Endothelial cell of umbilical vein (primary cell): ENCODE measurements at regions not wholly inside any gene's neighbourhood (a gene's known extent, or its start where the extent isn't known, plus 50 kb on each side); places are given as distances from the start of the nearest gene placed in this dataset.
"Not testable (repeated sequence)": the region's sequence is repeated elsewhere in the genome, so short reads cannot be mapped to it uniquely, and the experiment has no call there.

Experiments used
- BruUV-seq: library from RNA; stranded (reverse); fragments of 400-500 nt; replicated peaks from 2 replicates; lab custom pipeline; 2021; lab: Mats Ljungman, UMichigan
- CTCF ChIA-PET: fragments of 300-600, 350-600 bp; sonication (Branson Sonifier 250); formaldehyde crosslinking; loops from one replicate; lab custom pipeline; 2021; ENCODE audit warnings: antibody characterized with exemption, inconsistent platforms; lab: Charles Lee
- POLR2A ChIA-PET: fragments of 300-600, 350-600 bp; sonication (Branson Sonifier 250); formaldehyde crosslinking; loops from one replicate; lab custom pipeline; 2021; ENCODE audit warnings: antibody characterized with exemption, inconsistent platforms; lab: Charles Lee
- DNase-seq: peaks from one replicate; pipeline ENCODE4 v3.0.0-alpha.2; 2011; ENCODE audit warnings: low read depth, low spot score
- FAIRE-seq: peaks from 2 replicates; lab custom pipeline; 2011; peaks lifted over from hg19 to GRCh38; lab: Jason Lieb, UNC
- H2AFZ ChIP-seq: 2 replicates; pipeline ENCODE4 v1.6.0; 2012; ENCODE audit warnings: low read depth, low read length, control low read depth, inconsistent platforms
- H3K27ac ChIP-seq: 2 replicates; pipeline ENCODE4 v1.5.1; 2011; ENCODE audit warnings: low read depth, mild to moderate bottlenecking, control low read depth, low read length, moderate library complexity; ENCODE audit not compliant: insufficient read depth
- H3K27me3 ChIP-seq, 2 experiments: 2 replicates each; pipeline versions ENCODE4 v1.6.0 to v1.6.1; 2011; ENCODE audit warnings: low read length in 2 of 2, mixed read lengths in 1 of 2; ENCODE audit not compliant: control insufficient read depth in 2 of 2, insufficient read depth in 2 of 2
- H3K36me3 ChIP-seq, 2 experiments: 2 replicates in 1 of 2; 3 replicates in 1 of 2; pipeline ENCODE4 v1.5.1; 2011; ENCODE audit warnings: low read length in 2 of 2, mild to moderate bottlenecking in 1 of 2, moderate library complexity in 1 of 2; ENCODE audit not compliant: control insufficient read depth in 2 of 2, insufficient read depth in 2 of 2; ENCODE audit errors: extremely low read depth in 1 of 2
- H3K4me1 ChIP-seq: 3 replicates; pipeline ENCODE4 v1.5.1; 2011; ENCODE audit warnings: mild to moderate bottlenecking, low read length; ENCODE audit not compliant: control insufficient read depth, insufficient read depth; ENCODE audit errors: extremely low read depth
- H3K4me2 ChIP-seq: 2 replicates; pipeline ENCODE4 v1.6.1; 2011; ENCODE audit warnings: low read length, control low read depth, mixed read lengths; ENCODE audit not compliant: insufficient read depth
- H3K4me3 ChIP-seq, 3 experiments: fragments of 200-600 bp in 1 of 3; sonication (generic), shearing (Covaris generic) in 1 of 3; replicated peaks in 1 of 3; 2 replicates each; pipeline ENCODE4 v1.5.1; 2011 to 2016; ENCODE audit warnings: control low read depth in 3 of 3, low read length in 3 of 3, mild to moderate bottlenecking in 2 of 3, inconsistent platforms in 1 of 3, low read depth in 1 of 3, moderate library complexity in 1 of 3; ENCODE audit not compliant: insufficient read depth in 1 of 3
- H3K79me2 ChIP-seq: 2 replicates; pipeline ENCODE4 v1.6.0; 2012; ENCODE audit warnings: low read length, inconsistent platforms; ENCODE audit not compliant: control insufficient read depth, insufficient read depth
- H3K9ac ChIP-seq: replicated peaks from 2 replicates; pipeline ENCODE3; 2011; ENCODE audit warnings: low read length, control low read depth; ENCODE audit not compliant: insufficient read depth; ENCODE audit errors: extremely low read depth
- H3K9me1 ChIP-seq: replicated peaks from 3 replicates; pipeline ENCODE4 v1.6.0; 2011; ENCODE audit warnings: mild to moderate bottlenecking, low read length; ENCODE audit not compliant: control insufficient read depth, insufficient read depth; ENCODE audit errors: extremely low read depth
- H3K9me3 ChIP-seq: replicated peaks from 2 replicates; pipeline ENCODE4 v1.5.1; 2012; ENCODE audit warnings: low read length, inconsistent platforms; ENCODE audit not compliant: control insufficient read depth, insufficient read depth
- H4K20me1 ChIP-seq: replicated peaks from 2 replicates; pipeline ENCODE3; 2011; ENCODE audit warnings: mild to moderate bottlenecking, low read length; ENCODE audit not compliant: control insufficient read depth, insufficient read depth; ENCODE audit errors: extremely low read depth
- CTCF ChIP-seq, 2 donors: IDR thresholded peaks; 1 replicate in 1 of 2; 2 replicates in 1 of 2; pipeline ENCODE4 v1.5.1; 2011; ENCODE audit warnings: low read length in 2 of 2, mild to moderate bottlenecking in 2 of 2, moderate library complexity in 2 of 2, control low read depth in 1 of 2, inconsistent platforms in 1 of 2, low read depth in 1 of 2; ENCODE audit not compliant: insufficient read depth in 1 of 2; ENCODE audit errors: extremely low read depth in 1 of 2
- EZH2 ChIP-seq: IDR thresholded peaks from 2 replicates; pipeline ENCODE4 v1.6.1; 2012; ENCODE audit warnings: borderline replicate concordance, low read depth, mild to moderate bottlenecking, moderate library complexity, low read length, inconsistent platforms; ENCODE audit not compliant: severe bottlenecking
- FOS ChIP-seq: IDR thresholded peaks from 2 replicates; pipeline ENCODE4 v1.6.1; 2011; ENCODE audit warnings: mild to moderate bottlenecking, low read length, moderate library complexity, borderline replicate concordance; ENCODE audit not compliant: insufficient read depth
- GATA2 ChIP-seq: IDR thresholded peaks from 2 replicates; pipeline ENCODE4 v1.7.0; 2011; ENCODE audit warnings: low read depth, mild to moderate bottlenecking, moderate library complexity, mixed read lengths, low read length; ENCODE audit not compliant: insufficient read length, insufficient read depth
- JUN ChIP-seq: IDR thresholded peaks from 2 replicates; pipeline ENCODE4 v1.6.1; 2011; ENCODE audit warnings: borderline replicate concordance, low read depth; ENCODE audit not compliant: insufficient read length, insufficient read depth
- MAX ChIP-seq: IDR thresholded peaks from 2 replicates; pipeline ENCODE4 v1.6.1; 2011; ENCODE audit not compliant: insufficient read depth, insufficient read length
- MYC ChIP-seq: IDR thresholded peaks from one replicate; pipeline ENCODE4 v1.6.1; 2011; ENCODE audit warnings: mild to moderate bottlenecking, low read depth, low read length
- POLR2A ChIP-seq: IDR thresholded peaks from 2 replicates; pipeline ENCODE4 v1.6.1; 2012; ENCODE audit warnings: low read depth, mild to moderate bottlenecking, control low read depth, low read length
- POLR2AphosphoS5 ChIP-seq: IDR thresholded peaks from 2 replicates; pipeline ENCODE4 v1.6.1; 2012; ENCODE audit warnings: low read depth, mild to moderate bottlenecking, control low read depth, low read length, moderate library complexity; ENCODE audit not compliant: insufficient read depth
- dilution Hi-C: fragments of 300-500 bp; cut with MboI; formaldehyde crosslinking; loops from one replicate; pipeline ENCODE4 v1.15.0; 2019; ENCODE audit warnings: low sequenced_read_pairs; ENCODE audit not compliant: extremely low pct_ligation_motif_present
- intact Hi-C: fragments of 100-400 bp; cut with micrococcal nuclease; formaldehyde crosslinking; loops from one replicate; pipeline ENCODE4 v1.10.0; 2022

GRCh38 chr7:138395763-138396162 lies 64.3 kb upstream of the TRIM24 start:
- ChIA-PET CTCF (no interaction called here), POLR2A (no interaction called here)
- H4K20me1 ChIP-seq, result no peaks in the 10 kb centered on the region
- no peak overlapping the region for H3K4me2 ChIP-seq
- no peak overlapping the region for H3K9ac ChIP-seq
- DNase-seq (no peak), FAIRE-seq (no peak)
- H3K9me3 ChIP-seq, result no peaks in the 10 kb centered on the region
- no peaks in the 10 kb centered on the region for H3K36me3 ChIP-seq
- no peaks in the 10 kb centered on the region for H3K27me3 ChIP-seq
- dilution Hi-C loops (no loop called here), intact Hi-C loops (no loop called here)
- no peaks in the 10 kb centered on the region for H3K79me2 ChIP-seq
- no peaks in the 10 kb centered on the region for H3K9me1 ChIP-seq
- BruUV-seq, result no TSS peak
- H3K4me1 ChIP-seq, result no peaks in the 10 kb centered on the region
- no peak overlapping the region for H2AFZ ChIP-seq
- H3K27ac ChIP-seq, result no peak overlapping the region
- TF ChIP-seq FOS, result no peak
- no peak for TF ChIP-seq POLR2AphosphoS5
- no peak overlapping the region for H3K4me3 ChIP-seq

- Histone ChIP-seq H4K20me1 (no peaks in the 10 kb centered on the region), H3K27me3 (no peaks in the 10 kb centered on the region), H3K9me3 (no peaks in the 10 kb centered on the region), H3K4me3 (no peak overlapping the region), H3K9me1 (no peaks in the 10 kb centered on the region), H3K36me3 (no peaks in the 10 kb centered on the region), H3K79me2 (no peaks in the 10 kb centered on the region), H2AFZ (no peak overlapping the region), H3K4me2 (no peak overlapping the region), H3K9ac (no peak overlapping the region), H3K27ac (no peak overlapping the region), H3K4me1 (peaks cover 4% of the 10 kb centered on the region)
- ChIA-PET POLR2A (no interaction called here), CTCF (no interaction called here)
- no peak for TF ChIP-seq CTCF (IDR thresholded peaks at IDR 0.05; ENCODE audit: extremely low read depth in 1 of 2, insufficient read depth in 1 of 2, low read depth in 1 of 2, low read length in 2 of 2)
- TF ChIP-seq POLR2A, result no peak
- no peak for TF ChIP-seq EZH2
- TF ChIP-seq FOS, result no peak
- no peak for TF ChIP-seq MYC
- no peak for TF ChIP-seq MAX
- TF ChIP-seq GATA2, result no peak
- TF ChIP-seq POLR2AphosphoS5, result no peak
- no peak for TF ChIP-seq JUN
- FAIRE-seq (no peak), DNase-seq (no peak)
- intact Hi-C loops, result no loop called here
- no TSS peak for BruUV-seq
- dilution Hi-C loops, result no loop called here
These were observed 63.6 kb upstream of the TRIM24 start for GRCh38 chr7:138396251-138397070.

DNA sequence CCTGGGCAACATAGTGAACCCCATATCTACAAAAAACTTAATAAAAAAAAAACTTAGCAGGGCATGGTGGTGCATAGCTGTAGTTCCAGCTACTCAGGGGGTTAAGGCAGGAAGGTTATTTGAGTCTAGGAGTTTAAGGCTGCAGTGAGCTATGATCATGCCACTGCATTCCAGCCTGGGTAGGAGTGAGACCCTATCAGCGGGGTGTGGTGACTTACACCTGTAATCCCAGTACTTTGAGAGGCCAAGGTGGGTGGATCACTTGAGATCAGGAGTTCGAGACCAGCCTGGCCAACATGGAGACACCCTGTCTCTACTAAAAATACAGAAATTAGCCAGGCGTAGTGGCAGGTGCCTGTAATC lies 63.0 kb upstream of the TRIM24 start:
- H3K4me1 ChIP-seq, H3K9me1 ChIP-seq, H3K4me2 ChIP-seq, H4K20me1 ChIP-seq, intact Hi-C loops, H3K36me3 ChIP-seq, H3K9me3 ChIP-seq, POLR2A ChIA-PET, H3K79me2 ChIP-seq, FAIRE-seq, H2AFZ ChIP-seq, dilution Hi-C loops, H3K4me3 ChIP-seq, H3K27ac ChIP-seq, CTCF ChIA-PET, DNase-seq, H3K9ac ChIP-seq, BruUV-seq, H3K27me3 ChIP-seq: not testable (repeated sequence)
